ENCODE measurements at regions not wholly inside any gene's neighbourhood (a gene's known extent, or its start where the extent isn't known, plus 50 kb on each side); places are given as distances from the start of the nearest gene placed in this dataset.

GRCh38 chr20:1752045-1752444 is 94.5 kb upstream of the SIRPG start:
- no peak for TF ChIP-seq CREB1 (IDR thresholded peaks at IDR 0.05)
- TF ChIP-seq CREB1 (CRISPR knock-in tag; IDR thresholded peaks at IDR 0.05) = no peak
- TF ChIP-seq ZNF124 (CRISPR knock-in tag; IDR thresholded peaks at IDR 0.05) = no peak
- no peak for TF ChIP-seq ZNF704 (CRISPR knock-in tag; IDR thresholded peaks at IDR 0.05; ENCODE audit: borderline replicate concordance)
- no peak for TF ChIP-seq ZNF556 (CRISPR knock-in tag; IDR thresholded peaks at IDR 0.05; ENCODE audit: borderline replicate concordance)
- no peak for TF ChIP-seq SIN3B (IDR thresholded peaks at IDR 0.05; ENCODE audit: low read length)
- no peak for TF ChIP-seq PHF21A (CRISPR knock-in tag; IDR thresholded peaks at IDR 0.05)
- no peak for TF ChIP-seq SRSF9 (IDR thresholded peaks at IDR 0.05; ENCODE audit: borderline replicate concordance, insufficient read depth, low read depth, low read length, poor library complexity, severe bottlenecking)
- no peak for TF ChIP-seq CTCF (CRISPR knock-in tag; IDR thresholded peaks at IDR 0.05)
- TF ChIP-seq ATF7 (IDR thresholded peaks at IDR 0.05) = no peak
- TF ChIP-seq ATF7 (CRISPR knock-in tag; IDR thresholded peaks at IDR 0.05) = no peak
- no peak for TF ChIP-seq POLR2A (IDR thresholded peaks at IDR 0.05; ENCODE audit: insufficient read depth in 1 of 2, low read depth in 2 of 2, low read length in 2 of 2)

Data from HepG2 (cell line).